Iris pigment epithelial cell (primary cell): ENCODE measurements at regions not wholly inside any gene's neighbourhood (a gene's known extent, or its start where the extent isn't known, plus 50 kb on each side); places are given as distances from the start of the nearest gene placed in this dataset.
"Not testable (repeated sequence)": the region's sequence is repeated elsewhere in the genome, so short reads cannot be mapped to it uniquely, and the experiment has no call there.

Source experiments
- DNase-seq: peaks from one replicate; pipeline ENCODE4 v3.0.0-alpha.2; 2011; ENCODE audit warnings: low read depth

GRCh38 chr5:130578354-130578753 lies 586.7 kb downstream of the HINT1 start:
- no peak for DNase-seq

GRCh38 chr5:130571076-130571475 lies 594.0 kb downstream of the HINT1 start:
- peak; percentile 15 for DNase-seq

- no peak for DNase-seq
Measured at GRCh38 chr5:130568791-130569190, 596.3 kb downstream of the HINT1 start.

GRCh38 chr5:130555429-130555828 lies 609.6 kb downstream of the HINT1 start:
- no peak for DNase-seq

GRCh38 chr5:130550562-130550928 lies 614.5 kb downstream of the HINT1 start:
- no peak for DNase-seq

GRCh38 chr5:130549884-130550561 lies 615.0 kb downstream of the HINT1 start:
- peak; percentile 83 for DNase-seq

GRCh38 chr5:130546211-130546610 lies 618.8 kb downstream of the HINT1 start:
- no peak for DNase-seq

- DNase-seq = no peak
Measured at GRCh38 chr5:130545291-130545690, 619.8 kb downstream of the HINT1 start.

- DNase-seq = peak; percentile 80
Measured at GRCh38 chr5:130541617-130542221, 623.3 kb downstream of the HINT1 start.

GRCh38 chr5:130536691-130537090 lies 628.4 kb downstream of the HINT1 start:
- no peak for DNase-seq

GRCh38 chr5:130532786-130533185 lies 628.5 kb downstream of the CHSY3 start:
- no peak for DNase-seq

- no peak for DNase-seq
Measured at GRCh38 chr5:130529511-130530485, 625.5 kb downstream of the CHSY3 start.

- no peak for DNase-seq
Measured at GRCh38 chr5:130529111-130529510, 624.8 kb downstream of the CHSY3 start.

- peak; percentile 76 for DNase-seq
Measured at GRCh38 chr5:130528474-130528873, 624.2 kb downstream of the CHSY3 start.

GRCh38 chr5:130526708-130527107 lies 622.4 kb downstream of the CHSY3 start:
- DNase-seq = peak; percentile 64

GRCh38 chr5:130520211-130520610 lies 615.9 kb downstream of the CHSY3 start:
- peak; percentile 27 for DNase-seq

- peak; percentile 83 for DNase-seq
Measured at GRCh38 chr5:130514984-130515690, 610.9 kb downstream of the CHSY3 start.

GRCh38 chr5:130502702-130503101 lies 598.4 kb downstream of the CHSY3 start:
- no peak for DNase-seq

GRCh38 chr5:130501151-130501865 lies 597.0 kb downstream of the CHSY3 start:
- DNase-seq = no peak

GRCh38 chr5:130500495-130500894 lies 596.2 kb downstream of the CHSY3 start:
- not testable (repeated sequence) for DNase-seq

- DNase-seq = no peak
Measured at GRCh38 chr5:130496215-130496614, 592.0 kb downstream of the CHSY3 start.
